GM12864 (cell line): ENCODE measurements at regions not wholly inside any gene's neighbourhood (a gene's known extent, or its start where the extent isn't known, plus 50 kb on each side); places are given as distances from the start of the nearest gene placed in this dataset.

ENCODE experiments used
- DNase-seq: peaks from one replicate; pipeline ENCODE4 v3.0.0-alpha.2; 2011; ENCODE audit warnings: low read depth
- H3K4me3 ChIP-seq: 2 replicates; pipeline ENCODE4 v1.5.1; 2011; ENCODE audit warnings: mild to moderate bottlenecking, low read depth, low read length, control low read depth
- CTCF ChIP-seq: IDR thresholded peaks from 2 replicates; pipeline ENCODE4 v1.5.1; 2011; ENCODE audit warnings: low read depth, mild to moderate bottlenecking, moderate library complexity, low read length, control low read depth, inconsistent platforms; ENCODE audit errors: missing control alignments

DNA sequence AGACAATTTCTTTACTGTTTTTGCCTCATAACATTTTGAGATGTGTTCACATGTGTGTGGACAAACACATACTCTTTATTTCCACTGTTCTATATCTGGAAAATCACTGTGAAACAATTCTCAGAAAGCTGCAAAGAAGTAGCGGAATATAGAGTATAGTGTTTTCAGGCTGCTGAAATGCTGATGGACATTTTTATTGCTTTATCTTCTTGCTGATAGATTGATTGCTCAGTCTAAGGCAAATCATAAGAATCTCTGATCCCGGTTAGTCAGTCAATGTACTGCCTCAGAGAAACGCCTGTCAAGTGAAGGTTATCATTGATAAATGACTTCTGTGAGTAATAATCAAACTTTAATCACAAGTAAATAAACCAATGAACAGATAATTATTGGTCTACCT lies 364.9 kb upstream of the CTNND2 start:
- H3K4me3 ChIP-seq, result no peak overlapping the region
- TF ChIP-seq CTCF, result no peak
- no peak for DNase-seq

GRCh38 chr5:12258549-12258948 lies 354.3 kb upstream of the CTNND2 start:
- no peak overlapping the region for H3K4me3 ChIP-seq
- no peak for TF ChIP-seq CTCF
- no peak for DNase-seq

DNA sequence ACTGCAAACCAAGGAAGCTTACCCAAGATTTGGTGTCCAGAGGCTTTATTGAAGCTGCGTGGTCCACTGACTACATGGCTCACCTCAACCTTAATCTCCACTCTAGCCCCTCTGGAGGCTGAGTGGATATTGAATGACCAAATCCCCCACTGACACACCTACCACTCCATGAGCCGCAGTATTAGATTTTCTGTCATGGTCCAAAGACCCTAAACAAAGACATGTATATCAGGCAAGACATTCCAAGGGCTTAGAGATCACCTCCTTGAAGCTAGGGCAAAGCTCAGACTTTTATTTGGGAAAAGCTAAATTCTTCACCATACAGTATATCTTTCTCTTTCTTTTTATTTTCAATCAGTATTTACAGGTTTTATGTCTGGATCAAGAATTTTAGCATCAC lies 346.2 kb upstream of the CTNND2 start:
- DNase-seq, result no peak
- H3K4me3 ChIP-seq, result no peak overlapping the region
- TF ChIP-seq CTCF, result no peak

GRCh38 chr5:12248831-12249230 lies 344.6 kb upstream of the CTNND2 start:
- no peak for DNase-seq
- no peak for TF ChIP-seq CTCF
- no peak overlapping the region for H3K4me3 ChIP-seq

DNA sequence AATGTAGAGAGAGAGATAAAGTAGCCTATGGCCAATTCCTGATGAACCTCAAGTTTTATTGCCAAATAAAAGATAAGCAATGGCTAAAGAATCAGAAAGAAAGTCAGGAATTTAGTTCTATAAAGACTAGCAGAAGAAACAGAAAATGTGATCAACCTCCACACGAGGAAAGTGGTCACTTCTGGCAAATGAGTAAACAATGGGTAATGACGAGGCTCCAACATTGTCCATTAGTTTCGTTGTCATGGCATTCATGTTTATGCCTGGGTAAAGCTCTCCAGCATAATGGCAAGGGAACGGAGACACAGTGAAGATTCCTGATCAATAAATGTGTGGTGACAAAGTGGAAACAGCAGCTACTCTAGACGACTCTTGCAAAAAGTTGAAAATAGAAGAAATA lies 341.8 kb upstream of the CTNND2 start:
- no peak overlapping the region for H3K4me3 ChIP-seq
- DNase-seq, result no peak
- no peak for TF ChIP-seq CTCF

GRCh38 chr5:12245429-12245828 lies 341.2 kb upstream of the CTNND2 start:
- DNase-seq, result no peak
- no peak overlapping the region for H3K4me3 ChIP-seq
- no peak for TF ChIP-seq CTCF

DNA sequence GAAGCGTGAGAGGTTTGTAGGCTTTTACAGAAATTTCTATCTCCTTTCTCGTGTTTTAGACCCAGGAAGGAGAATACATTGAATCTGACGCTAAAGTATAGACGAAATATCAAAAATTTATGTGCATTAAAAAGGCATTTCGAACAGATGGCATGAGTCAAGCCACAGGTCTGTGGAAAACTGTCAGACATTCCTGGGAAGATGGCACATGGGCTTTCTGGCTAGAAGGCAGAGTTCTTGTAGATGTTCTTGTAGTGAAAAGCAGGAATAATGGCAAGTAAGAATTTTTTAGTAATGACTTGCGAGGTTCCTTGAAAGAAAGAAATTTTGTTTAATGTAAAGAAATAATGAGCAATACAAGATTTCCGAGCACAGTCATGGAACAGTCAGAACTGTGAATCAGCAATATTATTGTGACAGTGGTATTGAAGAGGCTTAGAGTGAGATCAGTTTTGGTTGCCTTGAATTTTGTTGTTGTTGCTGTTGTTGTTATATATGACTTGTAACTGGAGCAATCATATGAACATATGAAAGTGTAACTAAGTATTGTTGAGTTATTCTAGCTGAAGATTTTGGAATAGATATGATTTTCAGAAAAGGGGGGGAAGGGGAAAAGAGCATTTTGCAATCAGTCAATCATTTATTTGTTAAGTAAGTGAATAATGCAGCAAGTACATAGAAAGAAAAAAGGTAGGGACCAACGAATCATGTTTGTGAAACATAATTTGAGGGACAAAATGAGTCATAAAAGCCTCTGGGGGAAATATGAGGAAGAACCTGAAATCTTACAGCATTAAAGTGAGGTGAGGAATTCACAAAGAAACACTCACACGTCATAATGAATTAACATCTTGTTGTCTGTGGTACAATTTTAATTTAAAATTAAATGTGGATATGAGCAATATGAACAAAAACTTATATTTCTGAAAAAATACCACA lies 339.0 kb upstream of the CTNND2 start:
- DNase-seq, result no peak
- no peak for TF ChIP-seq CTCF

More for the DNA sequence above, 339.0 kb upstream of the CTNND2 start:
- no peak overlapping the region for H3K4me3 ChIP-seq
